WTC11 (cell line): ENCODE measurements at regions not wholly inside any gene's neighbourhood (a gene's known extent, or its start where the extent isn't known, plus 50 kb on each side); places are given as distances from the start of the nearest gene placed in this dataset.

Experiments
- ATAC-seq: fragments of 200-7000 bp; cut with Tn5 transposase; 2 replicates; pipeline ENCODE4 v1.10.0; 2021; ENCODE audit warnings: mild to moderate bottlenecking, moderate library complexity
- CTCF ChIA-PET: fragments of 300-600 bp; sonication (Branson Sonifier 250); formaldehyde crosslinking; loops from one replicate; lab custom pipeline; 2021; ENCODE audit warnings: antibody characterized with exemption; lab: Charles Lee
- POLR2A ChIA-PET: fragments of 350-600 bp; sonication (Branson Sonifier 250); formaldehyde crosslinking; loops from one replicate; lab custom pipeline; 2021; ENCODE audit warnings: antibody characterized with exemption; lab: Charles Lee
- DNase-seq: peaks from one replicate; pipeline ENCODE4 v3.0.0; 2021; ENCODE audit warnings: low spot score
- H3K27ac Mint-ChIP-seq: 2 replicates; pipeline ENCODE4 v1.8.0; 2021; ENCODE audit warnings: mixed read lengths
- H3K27me3 Mint-ChIP-seq: 2 replicates; pipeline ENCODE4 v1.8.0; 2021; ENCODE audit warnings: low read depth, mild to moderate bottlenecking, moderate library complexity, mixed read lengths
- H3K36me3 Mint-ChIP-seq: 2 replicates; pipeline ENCODE4 v1.8.0; 2021; ENCODE audit warnings: mixed read lengths
- H3K4me1 Mint-ChIP-seq: 2 replicates; pipeline ENCODE4 v1.8.0; 2022; ENCODE audit warnings: mixed read lengths
- H3K4me3 Mint-ChIP-seq: 2 replicates; pipeline ENCODE4 v1.8.0; 2021; ENCODE audit warnings: mild to moderate bottlenecking, moderate library complexity, mixed read lengths
- H3K9me3 Mint-ChIP-seq: 2 replicates; pipeline ENCODE4 v1.8.0; 2021; ENCODE audit warnings: mixed read lengths
- CREB1 ChIP-seq: sonication (generic); formaldehyde crosslinking; IDR thresholded peaks from 2 replicates; pipeline ENCODE4 v1.8.0; 2023; ENCODE audit warnings: mild to moderate bottlenecking, missing genetic modification reagents
- ESRRA ChIP-seq: sonication (generic); formaldehyde crosslinking; IDR thresholded peaks from 2 replicates; pipeline ENCODE4 v1.8.1; 2022; ENCODE audit warnings: mild to moderate bottlenecking, missing genetic modification reagents, borderline replicate concordance
- FOXK1 ChIP-seq: sonication (generic); formaldehyde crosslinking; IDR thresholded peaks from 2 replicates; pipeline ENCODE4 v1.8.0; 2022; ENCODE audit warnings: mild to moderate bottlenecking, moderate library complexity, missing genetic modification reagents
- NFYB ChIP-seq: sonication (generic); formaldehyde crosslinking; conservative IDR thresholded peaks from 2 replicates; pipeline ENCODE4 v1.8.0; 2022; ENCODE audit warnings: low read depth, missing genetic modification reagents
- RELA ChIP-seq: sonication (generic); formaldehyde crosslinking; IDR thresholded peaks from 2 replicates; pipeline ENCODE4 v1.8.1; 2022; ENCODE audit warnings: missing genetic modification reagents, mild to moderate bottlenecking, borderline replicate concordance
- RORB ChIP-seq: fragments of 250-450 bp; sonication (Bioruptor Pico); IDR thresholded peaks from 2 replicates; pipeline ENCODE4 v1.9.0; 2021; ENCODE audit warnings: mild to moderate bottlenecking
- ZNF317 ChIP-seq: sonication (generic); formaldehyde crosslinking; IDR thresholded peaks from 2 replicates; pipeline ENCODE4 v1.8.1; 2023; ENCODE audit warnings: low read depth, mild to moderate bottlenecking, moderate library complexity, missing genetic modification reagents, borderline replicate concordance
- ZNF416 ChIP-seq: fragments of 250-450 bp; sonication (Bioruptor Pico); IDR thresholded peaks from 2 replicates; pipeline ENCODE4 v1.9.0; 2021; ENCODE audit warnings: mild to moderate bottlenecking, inconsistent platforms
- TF ChIP-seq, protein P1 (sequence below): sonication (generic); formaldehyde crosslinking; IDR thresholded peaks from 2 replicates; pipeline ENCODE4 v1.8.0; 2023; ENCODE audit warnings: missing genetic modification reagents, mild to moderate bottlenecking, borderline replicate concordance
- TF ChIP-seq, protein P2 (sequence below): sonication (generic); formaldehyde crosslinking; IDR thresholded peaks from 2 replicates; pipeline ENCODE4 v1.8.1; 2022; ENCODE audit warnings: mild to moderate bottlenecking, missing genetic modification reagents, moderate library complexity, borderline replicate concordance
- TF ChIP-seq, protein P3 (sequence below): sonication (generic); formaldehyde crosslinking; IDR thresholded peaks from 2 replicates; pipeline ENCODE4 v1.8.0; 2022; ENCODE audit warnings: mild to moderate bottlenecking, missing genetic modification reagents
- TF ChIP-seq, protein P4 (sequence below): fragments of 250-450 bp; sonication (Bioruptor Pico); IDR thresholded peaks from 2 replicates; pipeline ENCODE4 v1.9.0; 2021; ENCODE audit warnings: moderate library complexity, mild to moderate bottlenecking, inconsistent platforms, borderline replicate concordance
- TF ChIP-seq, protein P5 (sequence below): sonication (generic); formaldehyde crosslinking; IDR thresholded peaks from 2 replicates; pipeline ENCODE4 v1.8.1; 2023; ENCODE audit warnings: mild to moderate bottlenecking, missing genetic modification reagents
- TF ChIP-seq, protein P6 (sequence below): sonication (generic); formaldehyde crosslinking; IDR thresholded peaks from 2 replicates; pipeline ENCODE4 v1.8.1; 2022; ENCODE audit warnings: low read depth, missing genetic modification reagents, borderline replicate concordance
- TF ChIP-seq, protein P7 (sequence below): sonication (generic); formaldehyde crosslinking; IDR thresholded peaks from 2 replicates; pipeline ENCODE4 v1.8.0; 2022; ENCODE audit warnings: mild to moderate bottlenecking, missing genetic modification reagents
- TF ChIP-seq, protein P8 (sequence below): fragments of 200-600 bp; IDR thresholded peaks from 2 replicates; pipeline ENCODE4 v1.8.0; 2022; ENCODE audit warnings: antibody characterized with exemption

DNA sequence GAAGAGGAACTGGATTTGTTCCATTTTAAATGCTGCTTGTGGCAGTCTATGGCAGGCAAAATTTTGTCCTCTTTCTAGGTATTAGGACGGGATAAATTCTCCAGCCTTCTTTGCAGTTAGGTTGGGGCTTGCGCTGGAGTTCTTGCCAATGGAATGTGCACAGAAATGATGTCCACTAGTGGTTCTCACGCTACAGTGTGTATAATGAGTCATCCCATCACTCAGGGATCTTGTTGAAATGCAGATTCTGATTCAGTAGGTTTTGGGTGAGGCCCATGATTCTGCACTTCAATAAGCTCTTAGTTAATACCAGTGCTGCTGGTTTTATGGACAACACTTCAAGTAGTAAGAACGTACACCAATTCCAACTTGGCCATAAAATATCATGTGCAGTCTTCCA, 317.6 kb upstream of the KLF4 start:
- no peaks in the 10 kb centered on the region for H3K36me3 Mint-ChIP-seq
- no peak for DNase-seq
- no peaks in the 10 kb centered on the region for H3K4me1 Mint-ChIP-seq
- no peak overlapping the region for H3K27ac Mint-ChIP-seq
- H3K9me3 Mint-ChIP-seq = peaks cover 11% of the 10 kb centered on the region
- TF ChIP-seq FOXK1 (CRISPR knock-in tag) (no peak), NFYB (CRISPR knock-in tag) (no peak), ESRRA (CRISPR knock-in tag) (no peak), ZNF317 (CRISPR knock-in tag) (no peak), RORB (CRISPR knock-in tag) (no peak), ZNF416 (CRISPR knock-in tag) (no peak)
- TF ChIP-seq, protein P1, sequence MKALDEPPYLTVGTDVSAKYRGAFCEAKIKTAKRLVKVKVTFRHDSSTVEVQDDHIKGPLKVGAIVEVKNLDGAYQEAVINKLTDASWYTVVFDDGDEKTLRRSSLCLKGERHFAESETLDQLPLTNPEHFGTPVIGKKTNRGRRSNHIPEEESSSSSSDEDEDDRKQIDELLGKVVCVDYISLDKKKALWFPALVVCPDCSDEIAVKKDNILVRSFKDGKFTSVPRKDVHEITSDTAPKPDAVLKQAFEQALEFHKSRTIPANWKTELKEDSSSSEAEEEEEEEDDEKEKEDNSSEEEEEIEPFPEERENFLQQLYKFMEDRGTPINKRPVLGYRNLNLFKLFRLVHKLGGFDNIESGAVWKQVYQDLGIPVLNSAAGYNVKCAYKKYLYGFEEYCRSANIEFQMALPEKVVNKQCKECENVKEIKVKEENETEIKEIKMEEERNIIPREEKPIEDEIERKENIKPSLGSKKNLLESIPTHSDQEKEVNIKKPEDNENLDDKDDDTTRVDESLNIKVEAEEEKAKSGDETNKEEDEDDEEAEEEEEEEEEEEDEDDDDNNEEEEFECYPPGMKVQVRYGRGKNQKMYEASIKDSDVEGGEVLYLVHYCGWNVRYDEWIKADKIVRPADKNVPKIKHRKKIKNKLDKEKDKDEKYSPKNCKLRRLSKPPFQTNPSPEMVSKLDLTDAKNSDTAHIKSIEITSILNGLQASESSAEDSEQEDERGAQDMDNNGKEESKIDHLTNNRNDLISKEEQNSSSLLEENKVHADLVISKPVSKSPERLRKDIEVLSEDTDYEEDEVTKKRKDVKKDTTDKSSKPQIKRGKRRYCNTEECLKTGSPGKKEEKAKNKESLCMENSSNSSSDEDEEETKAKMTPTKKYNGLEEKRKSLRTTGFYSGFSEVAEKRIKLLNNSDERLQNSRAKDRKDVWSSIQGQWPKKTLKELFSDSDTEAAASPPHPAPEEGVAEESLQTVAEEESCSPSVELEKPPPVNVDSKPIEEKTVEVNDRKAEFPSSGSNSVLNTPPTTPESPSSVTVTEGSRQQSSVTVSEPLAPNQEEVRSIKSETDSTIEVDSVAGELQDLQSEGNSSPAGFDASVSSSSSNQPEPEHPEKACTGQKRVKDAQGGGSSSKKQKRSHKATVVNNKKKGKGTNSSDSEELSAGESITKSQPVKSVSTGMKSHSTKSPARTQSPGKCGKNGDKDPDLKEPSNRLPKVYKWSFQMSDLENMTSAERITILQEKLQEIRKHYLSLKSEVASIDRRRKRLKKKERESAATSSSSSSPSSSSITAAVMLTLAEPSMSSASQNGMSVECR (CRISPR knock-in tag) = no peak
- TF ChIP-seq, protein P2, sequence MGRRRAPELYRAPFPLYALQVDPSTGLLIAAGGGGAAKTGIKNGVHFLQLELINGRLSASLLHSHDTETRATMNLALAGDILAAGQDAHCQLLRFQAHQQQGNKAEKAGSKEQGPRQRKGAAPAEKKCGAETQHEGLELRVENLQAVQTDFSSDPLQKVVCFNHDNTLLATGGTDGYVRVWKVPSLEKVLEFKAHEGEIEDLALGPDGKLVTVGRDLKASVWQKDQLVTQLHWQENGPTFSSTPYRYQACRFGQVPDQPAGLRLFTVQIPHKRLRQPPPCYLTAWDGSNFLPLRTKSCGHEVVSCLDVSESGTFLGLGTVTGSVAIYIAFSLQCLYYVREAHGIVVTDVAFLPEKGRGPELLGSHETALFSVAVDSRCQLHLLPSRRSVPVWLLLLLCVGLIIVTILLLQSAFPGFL (CRISPR knock-in tag) = no peak
- TF ChIP-seq, protein P3, sequence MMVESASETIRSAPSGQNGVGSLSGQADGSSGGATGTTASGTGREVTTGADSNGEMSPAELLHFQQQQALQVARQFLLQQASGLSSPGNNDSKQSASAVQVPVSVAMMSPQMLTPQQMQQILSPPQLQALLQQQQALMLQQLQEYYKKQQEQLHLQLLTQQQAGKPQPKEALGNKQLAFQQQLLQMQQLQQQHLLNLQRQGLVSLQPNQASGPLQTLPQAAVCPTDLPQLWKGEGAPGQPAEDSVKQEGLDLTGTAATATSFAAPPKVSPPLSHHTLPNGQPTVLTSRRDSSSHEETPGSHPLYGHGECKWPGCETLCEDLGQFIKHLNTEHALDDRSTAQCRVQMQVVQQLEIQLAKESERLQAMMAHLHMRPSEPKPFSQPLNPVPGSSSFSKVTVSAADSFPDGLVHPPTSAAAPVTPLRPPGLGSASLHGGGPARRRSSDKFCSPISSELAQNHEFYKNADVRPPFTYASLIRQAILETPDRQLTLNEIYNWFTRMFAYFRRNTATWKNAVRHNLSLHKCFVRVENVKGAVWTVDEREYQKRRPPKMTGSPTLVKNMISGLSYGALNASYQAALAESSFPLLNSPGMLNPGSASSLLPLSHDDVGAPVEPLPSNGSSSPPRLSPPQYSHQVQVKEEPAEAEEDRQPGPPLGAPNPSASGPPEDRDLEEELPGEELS = no peak
- H3K27me3 Mint-ChIP-seq = no peaks in the 10 kb centered on the region
- ATAC-seq = no peak
- H3K4me3 Mint-ChIP-seq = no peak overlapping the region
- ChIA-PET POLR2A (no interaction called here), CTCF (no interaction called here)

DNA sequence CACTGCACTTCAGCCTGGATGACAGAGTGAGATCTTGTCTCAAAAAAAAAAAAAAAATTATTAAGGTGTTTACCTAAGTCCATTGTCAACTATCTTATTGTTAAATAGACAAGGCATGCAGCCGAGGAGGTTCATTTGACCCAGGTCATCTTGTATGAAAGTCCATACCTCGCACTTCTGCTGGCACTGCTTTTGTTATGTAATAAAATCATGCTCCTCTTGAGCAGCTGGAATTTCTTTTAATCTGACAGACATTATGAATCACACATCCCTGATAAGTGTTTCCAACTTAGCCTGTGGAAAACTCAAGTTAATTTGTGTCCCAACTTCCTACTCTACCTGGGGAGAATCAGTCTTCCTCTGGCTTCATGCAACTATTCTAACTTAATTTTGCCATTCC, 315.6 kb upstream of the KLF4 start:
- POLR2A ChIA-PET = no interaction called here
- TF ChIP-seq RELA (CRISPR knock-in tag) (no peak), CREB1 (CRISPR knock-in tag) (no peak)
- TF ChIP-seq, protein P4, sequence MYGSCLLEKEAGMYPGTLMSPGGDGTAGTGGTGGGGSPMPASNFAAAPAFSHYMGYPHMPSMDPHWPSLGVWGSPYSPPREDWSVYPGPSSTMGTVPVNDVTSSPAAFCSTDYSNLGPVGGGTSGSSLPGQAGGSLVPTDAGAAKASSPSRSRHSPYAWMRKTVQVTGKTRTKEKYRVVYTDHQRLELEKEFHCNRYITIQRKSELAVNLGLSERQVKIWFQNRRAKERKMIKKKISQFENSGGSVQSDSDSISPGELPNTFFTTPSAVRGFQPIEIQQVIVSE = no peak
- TF ChIP-seq, protein P5, sequence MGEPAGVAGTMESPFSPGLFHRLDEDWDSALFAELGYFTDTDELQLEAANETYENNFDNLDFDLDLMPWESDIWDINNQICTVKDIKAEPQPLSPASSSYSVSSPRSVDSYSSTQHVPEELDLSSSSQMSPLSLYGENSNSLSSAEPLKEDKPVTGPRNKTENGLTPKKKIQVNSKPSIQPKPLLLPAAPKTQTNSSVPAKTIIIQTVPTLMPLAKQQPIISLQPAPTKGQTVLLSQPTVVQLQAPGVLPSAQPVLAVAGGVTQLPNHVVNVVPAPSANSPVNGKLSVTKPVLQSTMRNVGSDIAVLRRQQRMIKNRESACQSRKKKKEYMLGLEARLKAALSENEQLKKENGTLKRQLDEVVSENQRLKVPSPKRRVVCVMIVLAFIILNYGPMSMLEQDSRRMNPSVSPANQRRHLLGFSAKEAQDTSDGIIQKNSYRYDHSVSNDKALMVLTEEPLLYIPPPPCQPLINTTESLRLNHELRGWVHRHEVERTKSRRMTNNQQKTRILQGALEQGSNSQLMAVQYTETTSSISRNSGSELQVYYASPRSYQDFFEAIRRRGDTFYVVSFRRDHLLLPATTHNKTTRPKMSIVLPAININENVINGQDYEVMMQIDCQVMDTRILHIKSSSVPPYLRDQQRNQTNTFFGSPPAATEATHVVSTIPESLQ (CRISPR knock-in tag) = no peak
- TF ChIP-seq, protein P6, sequence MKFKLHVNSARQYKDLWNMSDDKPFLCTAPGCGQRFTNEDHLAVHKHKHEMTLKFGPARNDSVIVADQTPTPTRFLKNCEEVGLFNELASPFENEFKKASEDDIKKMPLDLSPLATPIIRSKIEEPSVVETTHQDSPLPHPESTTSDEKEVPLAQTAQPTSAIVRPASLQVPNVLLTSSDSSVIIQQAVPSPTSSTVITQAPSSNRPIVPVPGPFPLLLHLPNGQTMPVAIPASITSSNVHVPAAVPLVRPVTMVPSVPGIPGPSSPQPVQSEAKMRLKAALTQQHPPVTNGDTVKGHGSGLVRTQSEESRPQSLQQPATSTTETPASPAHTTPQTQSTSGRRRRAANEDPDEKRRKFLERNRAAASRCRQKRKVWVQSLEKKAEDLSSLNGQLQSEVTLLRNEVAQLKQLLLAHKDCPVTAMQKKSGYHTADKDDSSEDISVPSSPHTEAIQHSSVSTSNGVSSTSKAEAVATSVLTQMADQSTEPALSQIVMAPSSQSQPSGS = no peak
- TF ChIP-seq, protein P7, sequence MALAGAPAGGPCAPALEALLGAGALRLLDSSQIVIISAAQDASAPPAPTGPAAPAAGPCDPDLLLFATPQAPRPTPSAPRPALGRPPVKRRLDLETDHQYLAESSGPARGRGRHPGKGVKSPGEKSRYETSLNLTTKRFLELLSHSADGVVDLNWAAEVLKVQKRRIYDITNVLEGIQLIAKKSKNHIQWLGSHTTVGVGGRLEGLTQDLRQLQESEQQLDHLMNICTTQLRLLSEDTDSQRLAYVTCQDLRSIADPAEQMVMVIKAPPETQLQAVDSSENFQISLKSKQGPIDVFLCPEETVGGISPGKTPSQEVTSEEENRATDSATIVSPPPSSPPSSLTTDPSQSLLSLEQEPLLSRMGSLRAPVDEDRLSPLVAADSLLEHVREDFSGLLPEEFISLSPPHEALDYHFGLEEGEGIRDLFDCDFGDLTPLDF (CRISPR knock-in tag) = no peak
- TF ChIP-seq, protein P8, sequence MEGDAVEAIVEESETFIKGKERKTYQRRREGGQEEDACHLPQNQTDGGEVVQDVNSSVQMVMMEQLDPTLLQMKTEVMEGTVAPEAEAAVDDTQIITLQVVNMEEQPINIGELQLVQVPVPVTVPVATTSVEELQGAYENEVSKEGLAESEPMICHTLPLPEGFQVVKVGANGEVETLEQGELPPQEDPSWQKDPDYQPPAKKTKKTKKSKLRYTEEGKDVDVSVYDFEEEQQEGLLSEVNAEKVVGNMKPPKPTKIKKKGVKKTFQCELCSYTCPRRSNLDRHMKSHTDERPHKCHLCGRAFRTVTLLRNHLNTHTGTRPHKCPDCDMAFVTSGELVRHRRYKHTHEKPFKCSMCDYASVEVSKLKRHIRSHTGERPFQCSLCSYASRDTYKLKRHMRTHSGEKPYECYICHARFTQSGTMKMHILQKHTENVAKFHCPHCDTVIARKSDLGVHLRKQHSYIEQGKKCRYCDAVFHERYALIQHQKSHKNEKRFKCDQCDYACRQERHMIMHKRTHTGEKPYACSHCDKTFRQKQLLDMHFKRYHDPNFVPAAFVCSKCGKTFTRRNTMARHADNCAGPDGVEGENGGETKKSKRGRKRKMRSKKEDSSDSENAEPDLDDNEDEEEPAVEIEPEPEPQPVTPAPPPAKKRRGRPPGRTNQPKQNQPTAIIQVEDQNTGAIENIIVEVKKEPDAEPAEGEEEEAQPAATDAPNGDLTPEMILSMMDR = no peak

More for the DNA sequence above, 315.6 kb upstream of the KLF4 start:
- H3K4me1 Mint-ChIP-seq = no peaks in the 10 kb centered on the region
- H3K27me3 Mint-ChIP-seq = no peaks in the 10 kb centered on the region
- no peaks in the 10 kb centered on the region for H3K36me3 Mint-ChIP-seq
- ATAC-seq (no peak), DNase-seq (no peak)
- H3K4me3 Mint-ChIP-seq = no peak overlapping the region
- CTCF ChIA-PET = no interaction called here
- H3K27ac Mint-ChIP-seq = no peak overlapping the region
- peaks cover 11% of the 10 kb centered on the region for H3K9me3 Mint-ChIP-seq
